GM18505 (cell line): ENCODE measurements at regions not wholly inside any gene's neighbourhood (a gene's known extent, or its start where the extent isn't known, plus 50 kb on each side); places are given as distances from the start of the nearest gene placed in this dataset.

Experiments
- ATAC-seq: cut with Tn5 transposase; IDR thresholded peaks from one replicate; pipeline ENCODE4 v1.9.1; 2021; ENCODE audit not compliant: unreplicated experiment
- POLR2A ChIP-seq: IDR thresholded peaks from 4 replicates; pipeline ENCODE4 v1.6.1; 2011; ENCODE audit warnings: borderline replicate concordance; ENCODE audit not compliant: insufficient read depth, insufficient read length; ENCODE audit errors: extremely low read depth

GRCh38 chrX:137646472-137646871, 80.5 kb downstream of the ZIC3 start:
- no peak for TF ChIP-seq POLR2A
- no peak for ATAC-seq

DNA sequence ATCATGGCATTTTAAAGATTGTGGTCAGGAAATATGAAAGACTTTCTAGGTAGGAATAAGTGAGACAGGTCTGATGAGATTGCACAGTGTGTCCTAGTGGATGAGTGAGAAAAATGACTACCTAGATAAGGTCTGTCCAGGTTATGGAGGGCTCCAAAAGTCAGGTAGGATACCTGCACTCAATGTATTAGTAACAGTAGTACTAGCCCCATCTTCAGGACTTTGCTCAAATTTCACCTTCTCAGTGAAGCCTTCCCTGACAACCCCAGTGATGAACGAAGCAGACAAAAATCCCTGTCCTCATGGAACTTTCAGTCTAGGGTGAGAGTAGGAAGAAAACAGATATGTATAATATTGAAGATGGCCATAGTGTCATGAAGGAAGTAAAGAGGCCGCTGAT, 85.7 kb downstream of the ZIC3 start:
- no peak for TF ChIP-seq POLR2A
- no peak for ATAC-seq

DNA sequence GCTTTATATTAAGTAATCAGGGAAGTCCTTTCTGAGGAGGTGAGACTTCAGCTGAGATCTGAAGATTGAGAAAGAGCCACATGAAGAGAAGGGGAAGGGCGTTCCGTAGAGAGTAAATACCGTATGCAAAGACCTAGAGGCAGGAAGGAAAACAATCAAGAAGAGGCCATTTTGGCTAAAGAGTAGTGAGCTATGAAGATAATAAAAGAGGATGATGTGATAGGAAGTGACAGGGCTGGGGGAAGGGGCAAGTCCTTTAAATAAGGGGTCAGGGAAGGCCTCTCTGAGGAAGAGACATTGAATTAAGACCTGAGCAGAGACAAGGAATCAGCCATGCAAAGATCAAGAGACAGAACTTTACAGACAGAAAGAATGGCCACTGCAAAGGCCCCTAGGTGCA, 86.2 kb downstream of the ZIC3 start:
- no peak for TF ChIP-seq POLR2A
- ATAC-seq, result no peak

GRCh38 chrX:137654481-137654880, 88.6 kb downstream of the ZIC3 start:
- no peak for ATAC-seq
- no peak for TF ChIP-seq POLR2A

- no peak for TF ChIP-seq POLR2A
- ATAC-seq, result no peak
These were observed 101.8 kb downstream of the ZIC3 start for GRCh38 chrX:137667776-137668175.

- ATAC-seq, result no peak
- no peak for TF ChIP-seq POLR2A
These were observed 118.7 kb downstream of the ZIC3 start for GRCh38 chrX:137684591-137684990.

DNA sequence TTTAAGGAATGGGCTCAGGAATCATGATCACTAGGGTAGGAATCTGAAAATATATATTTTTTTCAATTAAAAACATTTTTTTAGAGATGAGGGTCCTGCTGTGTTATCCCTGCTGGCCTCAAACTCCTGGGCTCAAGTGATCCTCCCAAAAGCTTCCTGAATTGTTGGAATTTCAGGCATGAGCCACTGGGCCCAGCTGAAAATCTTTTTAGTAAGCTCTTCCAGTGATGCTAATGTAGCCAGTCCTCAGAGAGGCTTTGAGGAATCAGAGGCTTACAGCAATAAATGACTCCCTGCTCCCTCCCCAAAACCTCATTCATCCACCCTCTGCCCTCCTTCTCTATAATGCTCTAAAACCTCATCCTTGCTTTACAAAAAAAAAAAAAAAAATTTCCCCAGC, 129.5 kb downstream of the ZIC3 start:
- TF ChIP-seq POLR2A, result no peak
- ATAC-seq, result no peak

- no peak for ATAC-seq
- no peak for TF ChIP-seq POLR2A
These were observed 141.4 kb downstream of the ZIC3 start for GRCh38 chrX:137707348-137707747.

DNA sequence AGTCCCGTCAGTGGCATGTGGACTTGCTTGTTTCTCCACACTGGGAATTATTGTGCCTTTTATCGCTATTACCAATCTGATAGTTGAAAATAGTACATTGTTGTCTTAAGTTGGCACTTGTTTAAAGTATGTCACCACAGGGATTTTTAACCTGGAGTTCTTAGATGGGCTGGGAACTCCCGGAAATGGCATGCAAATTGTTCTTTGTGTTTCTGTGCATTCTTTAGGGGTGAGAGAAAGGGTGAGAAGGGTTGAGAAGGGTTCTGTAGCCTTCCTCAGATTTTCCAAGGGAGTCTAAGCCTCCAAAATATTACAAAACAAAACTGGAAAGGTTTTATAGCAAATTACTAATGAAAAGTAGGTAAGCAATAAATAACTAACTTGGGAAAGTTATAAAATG, 176.9 kb downstream of the ZIC3 start:
- TF ChIP-seq POLR2A, result no peak
- no peak for ATAC-seq

DNA sequence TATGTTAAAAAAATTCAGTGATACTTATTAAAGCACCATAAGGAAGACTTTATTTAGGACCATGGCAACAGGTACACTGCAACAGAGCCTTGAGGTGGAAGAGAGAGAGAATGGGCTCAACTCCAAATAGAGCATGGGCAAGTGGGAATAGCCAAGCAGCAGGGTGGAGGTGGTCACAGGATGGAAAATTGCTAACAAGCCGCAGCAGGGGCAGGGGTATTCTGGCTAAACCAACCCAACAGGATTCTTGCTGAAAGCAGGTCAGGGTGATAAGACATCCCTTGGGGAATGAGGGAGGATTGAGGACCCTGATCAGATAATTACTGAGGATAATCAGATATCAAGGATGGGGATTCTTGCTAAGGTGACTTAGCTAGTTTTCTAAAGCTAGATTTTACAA, 177.5 kb downstream of the ZIC3 start:
- no peak for TF ChIP-seq POLR2A
- no peak for ATAC-seq

- ATAC-seq, result no peak
- TF ChIP-seq POLR2A, result no peak
These were observed 180.4 kb downstream of the ZIC3 start for GRCh38 chrX:137746289-137746688.

- no peak for TF ChIP-seq POLR2A
- no peak for ATAC-seq
These were observed 181.5 kb downstream of the ZIC3 start for GRCh38 chrX:137747244-137748043.

DNA sequence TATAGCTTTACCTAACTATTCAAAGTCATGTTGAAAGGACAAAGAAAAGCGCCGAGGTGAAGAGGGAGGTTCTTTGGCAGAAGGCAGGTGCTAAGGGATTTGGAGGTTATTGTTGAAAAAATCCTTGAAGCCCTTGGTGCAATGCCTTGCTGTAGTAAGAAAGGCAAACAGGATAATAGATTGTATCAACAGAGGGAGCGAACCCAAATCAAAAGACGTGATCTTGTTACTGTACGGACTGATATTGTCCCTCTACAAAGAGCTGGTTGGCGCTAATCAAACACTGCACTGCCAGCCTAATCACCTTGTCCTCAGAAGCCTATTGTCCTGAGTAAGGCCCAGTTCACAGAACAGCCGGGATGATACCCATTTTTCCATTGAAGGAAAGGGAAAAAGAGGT, 182.9 kb downstream of the ZIC3 start:
- no peak for TF ChIP-seq POLR2A

GRCh38 chrX:137749246-137749645, 183.3 kb downstream of the ZIC3 start:
- no peak for TF ChIP-seq POLR2A
- ATAC-seq, result no peak

More for the DNA sequence above, 182.9 kb downstream of the ZIC3 start:
- no peak for ATAC-seq
